ENCODE measurements at regions not wholly inside any gene's neighbourhood (a gene's known extent, or its start where the extent isn't known, plus 50 kb on each side); places are given as distances from the start of the nearest gene placed in this dataset.

GRCh38 chr13:83995930-83996329, 113.7 kb upstream of the SLITRK1 start:
- in situ Hi-C loops (cut with MboI): no loop called here
- RAD21 ChIA-PET (ENCODE audit: unreplicated experiment): interaction anchor here (1.4 kb wide), 1 partner anchor 9 kb away, joined by 3 read pairs; no protein-coding TSS in a partner anchor
- TF ChIP-seq JUNB (IDR thresholded peaks at IDR 0.05) (no peak), PKNOX1 (IDR thresholded peaks at IDR 0.05) (no peak), ZNF274 (IDR thresholded peaks at IDR 0.05; ENCODE audit: insufficient read depth, insufficient read length) (no peak), CTCF (IDR thresholded peaks at IDR 0.05 in 2 of 3, conservative IDR thresholded peaks at IDR 0.05 in 1 of 3; ENCODE audit: control insufficient read depth in 2 of 3, extremely low read depth in 1 of 3, insufficient read depth in 1 of 3, low read depth in 3 of 3, low read length in 3 of 3) (no peak), NR2C2 (IDR thresholded peaks at IDR 0.05; ENCODE audit: borderline replicate concordance, control insufficient read depth, insufficient read length, low read depth) (no peak), NR2F1 (conservative IDR thresholded peaks at IDR 0.05) (no peak), RELA (IDR thresholded peaks at IDR 0.05; ENCODE audit: borderline replicate concordance, partially characterized antibody) (no peak), ZNF207 (IDR thresholded peaks at IDR 0.05; ENCODE audit: borderline replicate concordance) (no peak), ZNF687 (IDR thresholded peaks at IDR 0.05) (no peak), MEF2B (IDR thresholded peaks at IDR 0.05; ENCODE audit: partially characterized antibody, poor library complexity, severe bottlenecking) (no peak), TBL1XR1 (IDR thresholded peaks at IDR 0.05; ENCODE audit: low read depth, low read length) (no peak), SREBF1 (IDR thresholded peaks at IDR 0.05; ENCODE audit: low read length) (no peak)

More at GRCh38 chr13:83995930-83996329, 113.7 kb upstream of the SLITRK1 start:
- Histone ChIP-seq H3K4me2 (ENCODE audit: control insufficient read depth, insufficient read depth) (no peak overlapping the region), H4K20me1 (ENCODE audit: control insufficient read depth, insufficient read depth) (no peaks in the 10 kb centered on the region), H3K9me3 (replicated peaks; ENCODE audit: control insufficient read depth, insufficient read depth, low read length) (no peaks in the 10 kb centered on the region; the same call in 2 of the 3 replicates), H3K27ac (ENCODE audit: control insufficient read depth, insufficient read depth) (no peak overlapping the region), H3K9ac (ENCODE audit: control insufficient read depth, insufficient read depth, low read length) (no peak overlapping the region), H2AFZ (ENCODE audit: control insufficient read depth, low read depth, low read length) (no peak overlapping the region), H3K4me3 (no peak overlapping the region), H3K4me1 (ENCODE audit: control insufficient read depth, insufficient read depth, low read length) (no peaks in the 10 kb centered on the region), H3K27me3 (replicated peaks in 1 of 2; ENCODE audit: control insufficient read depth in 2 of 2, insufficient read depth in 2 of 2, low read length in 1 of 2) (no peaks in the 10 kb centered on the region), H3K36me3 (ENCODE audit: control insufficient read depth in 2 of 2, insufficient read depth in 2 of 2, low read length in 1 of 2) (no peaks in the 10 kb centered on the region), H3K79me2 (ENCODE audit: control insufficient read depth, insufficient read depth, low read length) (no peaks in the 10 kb centered on the region)
- ChIA-PET CTCF (interaction anchor here (1.0 kb wide), 1 partner anchor 121 kb away, joined by 3 read pairs; no protein-coding TSS in a partner anchor), SMC1A (ENCODE audit: uncharacterized antibody, unreplicated experiment) (interaction anchor here (0.8 to 1.5 kb wide), 2 partner anchors 27 to 142 kb away, joined by 3 to 4 read pairs; no protein-coding TSS in a partner anchor), POLR2A (interaction anchor here (1.0 kb wide), 1 partner anchor 9 kb away, joined by 3 read pairs; no protein-coding TSS in a partner anchor)
- no TSS peak for BruUV-seq (replicated peaks)
- WGBS (ENCODE audit: insufficient coverage, insufficient replicate concordance, low lambda C conversion rate, missing lambda C conversion rate): 77% methylated on average over 7 of the region's 7 CpGs
- intact Hi-C loops (cut with micrococcal nuclease; ENCODE audit: unreplicated experiment): no loop called here
- FAIRE-seq: no peak
- ATAC-seq: no peak
- DNase-seq (ENCODE audit: low read depth, low spot score): no peak
